ENCODE measurements at regions not wholly inside any gene's neighbourhood (a gene's known extent, or its start where the extent isn't known, plus 50 kb on each side); places are given as distances from the start of the nearest gene placed in this dataset.

- TF ChIP-seq, protein P1, sequence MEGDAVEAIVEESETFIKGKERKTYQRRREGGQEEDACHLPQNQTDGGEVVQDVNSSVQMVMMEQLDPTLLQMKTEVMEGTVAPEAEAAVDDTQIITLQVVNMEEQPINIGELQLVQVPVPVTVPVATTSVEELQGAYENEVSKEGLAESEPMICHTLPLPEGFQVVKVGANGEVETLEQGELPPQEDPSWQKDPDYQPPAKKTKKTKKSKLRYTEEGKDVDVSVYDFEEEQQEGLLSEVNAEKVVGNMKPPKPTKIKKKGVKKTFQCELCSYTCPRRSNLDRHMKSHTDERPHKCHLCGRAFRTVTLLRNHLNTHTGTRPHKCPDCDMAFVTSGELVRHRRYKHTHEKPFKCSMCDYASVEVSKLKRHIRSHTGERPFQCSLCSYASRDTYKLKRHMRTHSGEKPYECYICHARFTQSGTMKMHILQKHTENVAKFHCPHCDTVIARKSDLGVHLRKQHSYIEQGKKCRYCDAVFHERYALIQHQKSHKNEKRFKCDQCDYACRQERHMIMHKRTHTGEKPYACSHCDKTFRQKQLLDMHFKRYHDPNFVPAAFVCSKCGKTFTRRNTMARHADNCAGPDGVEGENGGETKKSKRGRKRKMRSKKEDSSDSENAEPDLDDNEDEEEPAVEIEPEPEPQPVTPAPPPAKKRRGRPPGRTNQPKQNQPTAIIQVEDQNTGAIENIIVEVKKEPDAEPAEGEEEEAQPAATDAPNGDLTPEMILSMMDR (IDR thresholded peaks at IDR 0.05; ENCODE audit: low read length): no peak
- no peak for TF ChIP-seq EZH2 (optimal IDR thresholded peaks at IDR 0.05; ENCODE audit: low read depth, low read length)
These were observed 1015.0 kb downstream of the CDH9 start for GRCh38 chr5:26023361-26023760.

All from MM.1S (cell line).